ENCODE measurements at regions not wholly inside any gene's neighbourhood (a gene's known extent, or its start where the extent isn't known, plus 50 kb on each side); places are given as distances from the start of the nearest gene placed in this dataset.

GRCh38 chr1:103254691-103255090, 146.4 kb upstream of the COL11A1 start:
- Histone ChIP-seq H3K27ac (ENCODE audit: insufficient read depth, low read length) (no peak overlapping the region), H3K9ac (ENCODE audit: insufficient read depth, low read length) (no peak overlapping the region), H3K27me3 (ENCODE audit: control insufficient read depth, insufficient read depth, low read length) (no peaks in the 10 kb centered on the region), H3K4me2 (ENCODE audit: extremely low read depth, insufficient read depth, low read length) (no peak overlapping the region), H2AFZ (ENCODE audit: low read length) (no peak overlapping the region), H3K4me3 (replicated peaks in 1 of 4; ENCODE audit: control extremely low read depth in 1 of 4, insufficient read depth in 1 of 4, low read depth in 3 of 4, low read length in 4 of 4) (no peak overlapping the region), H3K79me2 (ENCODE audit: control insufficient read depth, insufficient read depth, low read length) (no peaks in the 10 kb centered on the region), H3K4me1 (ENCODE audit: control insufficient read depth, extremely low read depth, insufficient read depth, low read length) (no peaks in the 10 kb centered on the region), H3K9me3 (ENCODE audit: control insufficient read depth, insufficient read depth, low read depth, low read length) (no peaks in the 10 kb centered on the region), H4K20me1 (ENCODE audit: control insufficient read depth, extremely low read depth, insufficient read depth, low read length) (no peaks in the 10 kb centered on the region), H3K36me3 (ENCODE audit: control insufficient read depth, insufficient read depth, low read length) (no peaks in the 10 kb centered on the region)
- peak; percentile 19 to 26 for DNase-seq (ENCODE audit: low read depth in 2 of 2)
- TF ChIP-seq CTCF (conservative IDR thresholded peaks at IDR 0.05 in 1 of 2, IDR thresholded peaks at IDR 0.05 in 1 of 2; ENCODE audit: low read depth in 1 of 2, low read length in 2 of 2) (no peak), EZH2 (IDR thresholded peaks at IDR 0.05; ENCODE audit: low read length, missing control alignments) (no peak)

GRCh38 chr1:103250441-103250861, 142.1 kb upstream of the COL11A1 start:
- no peaks in the 10 kb centered on the region for H3K79me2 ChIP-seq (ENCODE audit: control insufficient read depth, insufficient read depth, low read length)
- H3K4me2 ChIP-seq (ENCODE audit: extremely low read depth, insufficient read depth, low read length), result no peak overlapping the region
- H2AFZ ChIP-seq (ENCODE audit: low read length), result no peak overlapping the region
- no peaks in the 10 kb centered on the region for H3K4me1 ChIP-seq (ENCODE audit: control insufficient read depth, extremely low read depth, insufficient read depth, low read length)
- no peaks in the 10 kb centered on the region for H3K36me3 ChIP-seq (ENCODE audit: control insufficient read depth, insufficient read depth, low read length)
- H3K9ac ChIP-seq (ENCODE audit: insufficient read depth, low read length), result no peak overlapping the region
- no peaks in the 10 kb centered on the region for H4K20me1 ChIP-seq (ENCODE audit: control insufficient read depth, extremely low read depth, insufficient read depth, low read length)
- TF ChIP-seq EZH2 (IDR thresholded peaks at IDR 0.05; ENCODE audit: low read length, missing control alignments), result no peak
- TF ChIP-seq CTCF (conservative IDR thresholded peaks at IDR 0.05 in 1 of 2, IDR thresholded peaks at IDR 0.05 in 1 of 2; ENCODE audit: low read depth in 1 of 2, low read length in 2 of 2), result no peak
- no peaks in the 10 kb centered on the region for H3K9me3 ChIP-seq (ENCODE audit: control insufficient read depth, insufficient read depth, low read depth, low read length)
- H3K27me3 ChIP-seq (ENCODE audit: control insufficient read depth, insufficient read depth, low read length), result no peaks in the 10 kb centered on the region
- DNase-seq (ENCODE audit: low read depth in 2 of 2), result peak in 1 of 2 donors; percentile 77
- no peak overlapping the region for H3K4me3 ChIP-seq (replicated peaks in 1 of 4; ENCODE audit: control extremely low read depth in 1 of 4, insufficient read depth in 1 of 4, low read depth in 3 of 4, low read length in 4 of 4)
- no peak overlapping the region for H3K27ac ChIP-seq (ENCODE audit: insufficient read depth, low read length)

GRCh38 chr1:103248417-103249102, 140.2 kb upstream of the COL11A1 start:
- no peak overlapping the region for H3K4me3 ChIP-seq (replicated peaks in 1 of 4; ENCODE audit: control extremely low read depth in 1 of 4, insufficient read depth in 1 of 4, low read depth in 3 of 4, low read length in 4 of 4)
- H3K4me1 ChIP-seq (ENCODE audit: control insufficient read depth, extremely low read depth, insufficient read depth, low read length), result no peaks in the 10 kb centered on the region
- H3K79me2 ChIP-seq (ENCODE audit: control insufficient read depth, insufficient read depth, low read length), result no peaks in the 10 kb centered on the region
- no peak overlapping the region for H2AFZ ChIP-seq (ENCODE audit: low read length)
- H3K36me3 ChIP-seq (ENCODE audit: control insufficient read depth, insufficient read depth, low read length), result no peaks in the 10 kb centered on the region
- no peak for DNase-seq (ENCODE audit: low read depth in 2 of 2)
- no peak overlapping the region for H3K4me2 ChIP-seq (ENCODE audit: extremely low read depth, insufficient read depth, low read length)
- H3K27me3 ChIP-seq (ENCODE audit: control insufficient read depth, insufficient read depth, low read length), result no peaks in the 10 kb centered on the region
- TF ChIP-seq CTCF (conservative IDR thresholded peaks at IDR 0.05 in 1 of 2, IDR thresholded peaks at IDR 0.05 in 1 of 2; ENCODE audit: low read depth in 1 of 2, low read length in 2 of 2) (no peak), EZH2 (IDR thresholded peaks at IDR 0.05; ENCODE audit: low read length, missing control alignments) (no peak)
- H4K20me1 ChIP-seq (ENCODE audit: control insufficient read depth, extremely low read depth, insufficient read depth, low read length), result no peaks in the 10 kb centered on the region
- H3K27ac ChIP-seq (ENCODE audit: insufficient read depth, low read length), result no peak overlapping the region
- H3K9ac ChIP-seq (ENCODE audit: insufficient read depth, low read length), result no peak overlapping the region
- no peaks in the 10 kb centered on the region for H3K9me3 ChIP-seq (ENCODE audit: control insufficient read depth, insufficient read depth, low read depth, low read length)
